SK-N-SH treated with all-trans-retinoic acid at 6 μM for 48 hours (cell line): ENCODE measurements at regions not wholly inside any gene's neighbourhood (a gene's known extent, or its start where the extent isn't known, plus 50 kb on each side); places are given as distances from the start of the nearest gene placed in this dataset.

ENCODE experiments used
- ATAC-seq: fragments of 200-7000 bp; cut with Tn5 transposase; 3 replicates; pipeline ENCODE4 v1.9.1; 2020; ENCODE audit warnings: mild to moderate bottlenecking, moderate library complexity
- BACH2 ChIP-seq: fragments of 250-450 bp; sonication (Bioruptor Pico); IDR thresholded peaks from 2 replicates; pipeline ENCODE4 v1.9.0; 2021; ENCODE audit warnings: mild to moderate bottlenecking, borderline replicate concordance
- CSDC2 ChIP-seq: fragments of 250-450 bp; sonication (Bioruptor Pico); IDR thresholded peaks from 2 replicates; pipeline ENCODE4 v1.5.0; 2020; ENCODE audit warnings: mild to moderate bottlenecking, moderate library complexity
- GLIS3 ChIP-seq: fragments of 250-450 bp; sonication (Bioruptor Pico); IDR thresholded peaks from 2 replicates; pipeline ENCODE4 v1.5.0; 2020; ENCODE audit warnings: mild to moderate bottlenecking, moderate library complexity
- ISL1 ChIP-seq: fragments of 250-450 bp; sonication (Bioruptor Pico); IDR thresholded peaks from 2 replicates; pipeline ENCODE4 v2.1.2; 2022; ENCODE audit warnings: mild to moderate bottlenecking, moderate library complexity
- OSR1 ChIP-seq: fragments of 250-450 bp; sonication (Bioruptor Pico); IDR thresholded peaks from 2 replicates; pipeline ENCODE4 v1.8.0; 2022; ENCODE audit warnings: moderate library complexity, mild to moderate bottlenecking, inconsistent platforms
- PATZ1 ChIP-seq: fragments of 250-450 bp; sonication (Bioruptor Pico); IDR thresholded peaks from 2 replicates; pipeline ENCODE4 v1.8.0; 2020; ENCODE audit warnings: mild to moderate bottlenecking, moderate library complexity, borderline replicate concordance
- RARB ChIP-seq: fragments of 250-450 bp; sonication (Bioruptor Pico); IDR thresholded peaks from 2 replicates; pipeline ENCODE4 v1.8.0; 2021; ENCODE audit warnings: mild to moderate bottlenecking, moderate library complexity
- SNAI2 ChIP-seq: fragments of 250-450 bp; sonication (Bioruptor Pico); IDR thresholded peaks from 2 replicates; pipeline ENCODE4 v1.5.0; 2020; ENCODE audit warnings: mild to moderate bottlenecking, moderate library complexity
- TCF4 ChIP-seq: fragments of 250-450 bp; sonication (Bioruptor Pico); IDR thresholded peaks from 2 replicates; pipeline ENCODE4 v1.8.0; 2021; ENCODE audit warnings: mild to moderate bottlenecking, moderate library complexity, borderline replicate concordance
- TOX ChIP-seq: fragments of 250-450 bp; sonication (Bioruptor Pico); IDR thresholded peaks from 2 replicates; pipeline ENCODE4 v1.8.0; 2021; ENCODE audit warnings: mild to moderate bottlenecking, moderate library complexity, borderline replicate concordance
- TSHZ2 ChIP-seq: fragments of 250-450 bp; sonication (Bioruptor Pico); IDR thresholded peaks from 2 replicates; pipeline ENCODE4 v1.5.0; 2020; ENCODE audit warnings: mild to moderate bottlenecking, moderate library complexity
- ZC3H10 ChIP-seq: fragments of 250-450 bp; sonication (Bioruptor Pico); IDR thresholded peaks from 2 replicates; pipeline ENCODE4 v1.5.1; 2021; ENCODE audit warnings: mild to moderate bottlenecking, moderate library complexity
- ZFP3 ChIP-seq: fragments of 250-450 bp; sonication (Bioruptor Pico); IDR thresholded peaks from 2 replicates; pipeline ENCODE4 v1.5.0; 2020; ENCODE audit warnings: mild to moderate bottlenecking, moderate library complexity
- ZFP30 ChIP-seq: fragments of 450-650 bp; formaldehyde crosslinking; IDR thresholded peaks from 2 replicates; pipeline ENCODE4 v1.5.0; 2022; ENCODE audit warnings: mild to moderate bottlenecking, moderate library complexity
- ZNF565 ChIP-seq: fragments of 450-650 bp; formaldehyde crosslinking; conservative IDR thresholded peaks from 2 replicates; pipeline ENCODE4 v1.5.0; 2020; ENCODE audit warnings: low read depth, mild to moderate bottlenecking, moderate library complexity
- ZNF70 ChIP-seq: fragments of 450-650 bp; formaldehyde crosslinking; IDR thresholded peaks from 2 replicates; pipeline ENCODE4 v1.5.0; 2020; ENCODE audit warnings: mild to moderate bottlenecking, moderate library complexity
- ZNF8 ChIP-seq: fragments of 450-650 bp; formaldehyde crosslinking; IDR thresholded peaks from 2 replicates; pipeline ENCODE4 v1.5.0; 2020; ENCODE audit warnings: mild to moderate bottlenecking, moderate library complexity
- TF ChIP-seq, protein P1 (sequence below): fragments of 250-450 bp; sonication (Bioruptor Pico); IDR thresholded peaks from 2 replicates; pipeline ENCODE4 v1.8.0; 2021; ENCODE audit warnings: low read depth, mild to moderate bottlenecking, moderate library complexity, borderline replicate concordance

DNA sequence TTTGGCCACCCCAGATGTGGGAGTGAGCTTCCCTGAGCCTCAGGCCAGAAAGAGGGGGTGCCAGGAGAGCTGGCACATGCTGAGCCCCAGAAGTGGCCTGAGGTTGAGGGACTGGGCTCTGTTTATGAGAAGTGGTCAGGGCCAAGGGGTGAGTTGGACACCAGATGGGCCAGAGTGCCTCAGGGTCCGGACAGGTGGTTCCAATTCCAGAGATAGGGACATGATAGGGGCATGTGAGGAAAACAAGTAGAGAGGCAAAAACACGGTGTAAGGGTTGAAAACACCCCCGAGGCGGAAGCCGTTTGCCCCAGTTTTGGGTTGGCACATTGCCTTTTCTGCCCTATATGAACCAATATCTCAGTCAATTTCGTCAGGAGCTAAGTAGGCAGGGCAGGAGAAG lies 125.6 kb upstream of the NFIB start:
- no peak for TF ChIP-seq GLIS3

GRCh38 chr9:14438232-14439021 lies 124.5 kb upstream of the NFIB start:
- no peak for ATAC-seq
- peak; percentile 64; the same call in 1 of the 2 replicates for TF ChIP-seq TCF4
- no peak for TF ChIP-seq SNAI2
- TF ChIP-seq TSHZ2 (CRISPR knock-in tag) = peak; percentile 22; the same call in 1 of the 2 replicates

More for the DNA sequence above, 125.6 kb upstream of the NFIB start:
- no peak for ATAC-seq

DNA sequence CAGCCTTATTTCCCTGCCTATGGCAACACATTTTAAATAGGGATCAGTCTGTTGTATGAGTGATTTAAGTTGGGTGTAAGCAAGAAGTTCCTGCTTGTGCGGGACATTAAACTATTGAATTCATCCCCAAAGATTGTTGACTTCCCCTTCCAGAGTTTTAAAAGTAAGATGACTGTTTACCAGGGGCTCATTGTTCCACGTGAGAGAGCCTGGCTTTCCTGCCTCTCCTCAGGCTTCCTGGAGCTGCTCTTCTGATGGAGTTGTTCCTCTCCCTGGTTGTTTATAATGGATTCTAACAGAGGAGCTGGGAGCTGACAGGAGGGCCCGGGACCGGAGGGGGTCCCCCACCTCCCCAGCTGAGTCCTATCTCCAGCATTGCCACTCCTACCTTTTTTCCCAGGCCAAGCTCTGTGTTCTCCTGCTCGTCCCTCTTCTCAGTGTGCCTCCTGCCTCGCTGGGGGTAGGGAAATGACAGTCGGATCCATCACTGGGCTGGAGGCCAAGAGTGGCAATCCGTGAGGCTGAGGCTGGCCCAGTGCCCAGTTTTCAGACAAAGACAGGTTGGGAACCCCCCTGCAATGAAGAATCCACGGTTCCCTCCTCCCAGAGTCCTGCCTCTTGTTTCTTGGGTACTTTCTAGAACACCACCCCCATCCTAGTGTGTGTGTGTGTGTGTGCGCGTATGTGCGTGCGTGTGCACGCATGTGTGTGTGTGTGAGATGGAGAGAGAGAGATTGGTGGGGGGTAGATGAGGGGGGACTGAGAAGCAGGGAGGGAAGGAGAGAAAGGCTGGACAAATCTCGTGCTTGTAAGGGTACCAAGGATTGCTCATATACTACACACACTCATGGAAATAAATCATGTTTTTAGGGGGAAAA lies 123.7 kb upstream of the NFIB start:
- ATAC-seq = peak; percentile 19
- TF ChIP-seq ZFP3 = 0 out of 2 replicates have a peak, but pooled peaks have one; percentile 23
- no peak for TF ChIP-seq OSR1 (CRISPR knock-in tag)
- TF ChIP-seq CSDC2 (CRISPR knock-in tag) = no peak
- no peak for TF ChIP-seq PATZ1 (CRISPR knock-in tag)
- TF ChIP-seq ZFP30 (CRISPR knock-in tag) = no peak
- no peak for TF ChIP-seq ZNF565 (CRISPR knock-in tag)

DNA sequence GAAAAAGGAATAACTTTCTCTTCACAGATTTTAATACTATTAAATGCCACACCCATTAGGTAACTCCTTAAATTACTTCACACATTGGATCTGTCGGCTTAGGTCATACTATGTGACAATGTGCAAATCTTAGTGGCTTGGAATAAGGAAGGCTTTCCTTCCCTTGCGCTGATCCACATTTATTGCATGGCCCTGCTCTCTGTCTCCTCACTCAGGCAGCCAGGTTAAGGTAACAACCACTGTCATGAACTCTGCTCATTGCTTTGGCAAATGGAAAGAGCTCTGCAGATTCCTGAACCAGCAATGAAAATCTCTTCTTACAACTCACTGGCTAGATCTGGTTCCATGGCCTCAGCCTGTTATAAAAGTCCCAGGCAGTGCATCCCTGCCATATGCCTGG lies 121.9 kb upstream of the NFIB start:
- no peak for ATAC-seq

More for the DNA sequence above, 121.9 kb upstream of the NFIB start:
- no peak for TF ChIP-seq TCF4
- no peak for TF ChIP-seq GLIS3
- no peak for TF ChIP-seq OSR1 (CRISPR knock-in tag)
- TF ChIP-seq ZNF70 (CRISPR knock-in tag) = no peak
- no peak for TF ChIP-seq ZNF8 (CRISPR knock-in tag)
- no peak for TF ChIP-seq TSHZ2 (CRISPR knock-in tag)
- no peak for TF ChIP-seq CSDC2 (CRISPR knock-in tag)
- no peak for TF ChIP-seq TOX (CRISPR knock-in tag)
- TF ChIP-seq, protein P1, sequence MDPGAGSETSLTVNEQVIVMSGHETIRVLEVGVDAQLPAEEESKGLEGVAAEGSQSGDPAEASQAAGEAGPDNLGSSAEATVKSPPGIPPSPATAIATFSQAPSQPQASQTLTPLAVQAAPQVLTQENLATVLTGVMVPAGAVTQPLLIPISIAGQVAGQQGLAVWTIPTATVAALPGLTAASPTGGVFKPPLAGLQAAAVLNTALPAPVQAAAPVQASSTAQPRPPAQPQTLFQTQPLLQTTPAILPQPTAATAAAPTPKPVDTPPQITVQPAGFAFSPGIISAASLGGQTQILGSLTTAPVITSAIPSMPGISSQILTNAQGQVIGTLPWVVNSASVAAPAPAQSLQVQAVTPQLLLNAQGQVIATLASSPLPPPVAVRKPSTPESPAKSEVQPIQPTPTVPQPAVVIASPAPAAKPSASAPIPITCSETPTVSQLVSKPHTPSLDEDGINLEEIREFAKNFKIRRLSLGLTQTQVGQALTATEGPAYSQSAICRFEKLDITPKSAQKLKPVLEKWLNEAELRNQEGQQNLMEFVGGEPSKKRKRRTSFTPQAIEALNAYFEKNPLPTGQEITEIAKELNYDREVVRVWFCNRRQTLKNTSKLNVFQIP (CRISPR knock-in tag) = no peak
- TF ChIP-seq ZFP3 = no peak
- TF ChIP-seq ZC3H10 (CRISPR knock-in tag) = no peak
- no peak for TF ChIP-seq ZFP30 (CRISPR knock-in tag)
- TF ChIP-seq ZNF565 (CRISPR knock-in tag) = no peak
- no peak for TF ChIP-seq RARB (CRISPR knock-in tag)
- no peak for TF ChIP-seq ISL1
- no peak for TF ChIP-seq BACH2 (CRISPR knock-in tag)
- TF ChIP-seq, all 23 proteins: peak for 0
